ENCODE measurements at regions not wholly inside any gene's neighbourhood (a gene's known extent, or its start where the extent isn't known, plus 50 kb on each side); places are given as distances from the start of the nearest gene placed in this dataset.

- H3K36me3 ChIP-seq (ENCODE audit: control insufficient read depth, insufficient read depth, low read length) = no peaks in the 10 kb centered on the region
- no peak overlapping the region for H3K4me3 ChIP-seq (replicated peaks; ENCODE audit: low read depth, low read length)
- TF ChIP-seq CTCF (IDR thresholded peaks at IDR 0.05; ENCODE audit: insufficient read depth, low read length, poor library complexity, severe bottlenecking) = no peak
- DNase-seq (ENCODE audit: extremely low read depth, insufficient read length) = no peak
- no peaks in the 10 kb centered on the region for H3K27me3 ChIP-seq (replicated peaks; ENCODE audit: control insufficient read depth, insufficient read depth, low read length)
These were observed 199.6 kb upstream of the MID1 start for GRCh38 chrX:10819973-10820372.

- no peak for TF ChIP-seq CTCF (IDR thresholded peaks at IDR 0.05; ENCODE audit: insufficient read depth, low read length, poor library complexity, severe bottlenecking)
- H3K27me3 ChIP-seq (replicated peaks; ENCODE audit: control insufficient read depth, insufficient read depth, low read length) = no peaks in the 10 kb centered on the region
- no peak for DNase-seq (ENCODE audit: extremely low read depth, insufficient read length)
- no peak overlapping the region for H3K4me3 ChIP-seq (replicated peaks; ENCODE audit: low read depth, low read length)
- no peaks in the 10 kb centered on the region for H3K36me3 ChIP-seq (ENCODE audit: control insufficient read depth, insufficient read depth, low read length)
These were observed 200.9 kb upstream of the MID1 start for GRCh38 chrX:10821293-10821692.

- TF ChIP-seq CTCF (IDR thresholded peaks at IDR 0.05; ENCODE audit: insufficient read depth, low read length, poor library complexity, severe bottlenecking) = no peak
- H3K36me3 ChIP-seq (ENCODE audit: control insufficient read depth, insufficient read depth, low read length) = no peaks in the 10 kb centered on the region
- H3K4me3 ChIP-seq (replicated peaks; ENCODE audit: low read depth, low read length) = no peak overlapping the region
- no peak for DNase-seq (ENCODE audit: extremely low read depth, insufficient read length)
- no peaks in the 10 kb centered on the region for H3K27me3 ChIP-seq (replicated peaks; ENCODE audit: control insufficient read depth, insufficient read depth, low read length)
These were observed 207.7 kb upstream of the MID1 start for GRCh38 chrX:10828036-10828435.

GRCh38 chrX:10828640-10829039, 208.3 kb upstream of the MID1 start:
- no peak overlapping the region for H3K4me3 ChIP-seq (replicated peaks; ENCODE audit: low read depth, low read length)
- DNase-seq (ENCODE audit: extremely low read depth, insufficient read length) = no peak
- no peaks in the 10 kb centered on the region for H3K36me3 ChIP-seq (ENCODE audit: control insufficient read depth, insufficient read depth, low read length)
- no peak for TF ChIP-seq CTCF (IDR thresholded peaks at IDR 0.05; ENCODE audit: insufficient read depth, low read length, poor library complexity, severe bottlenecking)
- no peaks in the 10 kb centered on the region for H3K27me3 ChIP-seq (replicated peaks; ENCODE audit: control insufficient read depth, insufficient read depth, low read length)

GRCh38 chrX:10831716-10832502, 211.5 kb upstream of the MID1 start:
- H3K4me3 ChIP-seq (replicated peaks; ENCODE audit: low read depth, low read length) = no peak overlapping the region
- H3K27me3 ChIP-seq (replicated peaks; ENCODE audit: control insufficient read depth, insufficient read depth, low read length) = no peaks in the 10 kb centered on the region
- no peak for TF ChIP-seq CTCF (IDR thresholded peaks at IDR 0.05; ENCODE audit: insufficient read depth, low read length, poor library complexity, severe bottlenecking)
- H3K36me3 ChIP-seq (ENCODE audit: control insufficient read depth, insufficient read depth, low read length) = no peaks in the 10 kb centered on the region
- DNase-seq (ENCODE audit: extremely low read depth, insufficient read length) = no peak
